ENCODE measurements at regions not wholly inside any gene's neighbourhood (a gene's known extent, or its start where the extent isn't known, plus 50 kb on each side); places are given as distances from the start of the nearest gene placed in this dataset.
A peak's percentile ranks its signal among the peaks of the same experiment; 100 is the strongest.

- intact Hi-C loops (cut with DNase I), result no loop called here
- DNase-seq, result no peak
These were observed 719.7 kb upstream of the TBX3 start for GRCh38 chr12:115403689-115404088.

GRCh38 chr12:115403253-115403652 is 719.3 kb upstream of the TBX3 start:
- intact Hi-C loops (cut with DNase I), result no loop called here
- no peak for DNase-seq

GRCh38 chr12:115402443-115403180 is 718.6 kb upstream of the TBX3 start:
- DNase-seq, result no peak
- intact Hi-C loops (cut with DNase I), result no loop called here

DNA sequence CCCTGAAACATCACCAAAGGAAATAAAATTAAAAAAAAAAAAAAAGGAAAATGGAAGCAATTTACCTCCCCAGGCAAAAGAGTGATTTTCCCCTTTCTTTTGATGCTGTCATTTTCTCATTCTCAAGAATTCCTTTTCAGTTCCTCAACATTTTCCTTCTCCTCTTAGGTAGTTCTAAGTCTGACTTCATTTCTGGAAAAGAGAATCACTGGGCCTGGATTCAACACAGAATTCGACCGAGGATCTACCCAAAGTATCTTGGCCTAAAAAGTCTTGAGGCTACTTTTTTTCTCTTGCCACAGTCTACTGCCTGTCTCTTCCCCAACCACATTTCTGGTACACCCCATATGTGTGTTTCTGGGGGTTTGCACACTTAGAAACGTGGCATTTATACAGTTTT is 717.8 kb upstream of the TBX3 start:
- intact Hi-C loops (cut with DNase I), result no loop called here
- no peak for DNase-seq

- DNase-seq, result no peak
- intact Hi-C loops (cut with DNase I), result no loop called here
These were observed 716.0 kb upstream of the TBX3 start for GRCh38 chr12:115400011-115400410.

DNA sequence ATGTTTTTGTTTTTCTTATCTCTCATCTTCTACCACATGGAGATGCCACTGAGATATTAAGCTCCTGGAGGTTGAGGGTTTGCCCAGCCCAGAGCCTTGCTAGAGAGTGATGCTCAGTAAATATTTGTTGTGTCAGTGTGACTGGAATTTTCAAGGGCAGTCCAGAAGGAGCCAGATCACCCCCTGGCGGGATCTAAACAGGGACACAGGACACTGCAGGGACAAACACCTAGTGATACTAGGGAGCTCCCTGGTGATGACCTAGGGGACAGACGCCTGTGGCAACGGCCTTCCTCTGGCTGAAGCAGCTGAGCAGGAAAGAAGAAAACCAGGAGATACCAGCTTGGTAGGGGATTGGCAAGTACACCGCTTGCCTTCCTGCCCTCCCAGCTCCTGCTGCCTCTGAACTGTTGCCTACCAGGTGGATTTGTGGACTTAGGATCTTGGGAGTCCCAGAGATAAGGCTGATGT is 714.4 kb upstream of the TBX3 start:
- DNase-seq, result no peak
- intact Hi-C loops (cut with DNase I), result no loop called here

DNA sequence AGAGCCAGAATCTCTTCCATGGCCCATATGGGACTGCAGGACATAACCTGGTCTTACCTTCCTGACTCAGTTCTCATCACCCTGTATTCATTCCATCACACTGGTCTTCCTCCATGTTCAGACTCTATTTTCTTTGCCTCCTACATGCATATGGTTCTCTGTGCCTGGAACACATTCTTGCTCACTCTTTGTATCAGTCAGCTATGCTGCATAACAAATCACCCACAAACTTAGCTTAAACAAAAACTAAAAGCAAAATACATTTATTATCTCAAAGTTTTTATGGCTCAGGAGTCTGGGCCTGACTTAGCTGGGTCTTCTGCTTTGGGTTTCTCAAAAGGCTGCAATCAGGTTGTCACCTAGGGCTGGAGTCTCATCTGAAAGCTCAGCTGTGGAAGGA is 712.6 kb upstream of the TBX3 start:
- intact Hi-C loops (cut with DNase I), result no loop called here
- no peak for DNase-seq

- intact Hi-C loops (cut with DNase I), result no loop called here
- no peak for DNase-seq
These were observed 710.7 kb upstream of the TBX3 start for GRCh38 chr12:115394496-115395220.

DNA sequence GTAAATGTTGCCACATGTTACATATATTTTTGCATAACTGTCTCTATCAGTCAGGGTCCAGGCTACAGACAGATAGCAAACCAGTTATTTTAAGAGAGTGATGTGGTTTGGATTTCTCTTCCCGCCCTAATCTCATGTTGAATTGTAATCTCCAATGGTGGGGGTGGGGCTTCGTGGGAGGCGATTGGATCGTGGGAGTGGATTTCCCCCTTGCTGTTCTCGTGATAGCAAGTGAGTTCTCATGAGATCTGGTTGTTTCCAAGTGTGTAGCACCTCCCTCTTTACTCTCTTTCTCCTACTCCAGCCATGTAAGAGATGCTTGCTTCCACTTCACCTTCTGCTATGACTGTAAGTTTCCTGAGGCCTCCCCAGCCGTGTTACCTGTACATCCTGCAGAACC is 704.2 kb upstream of the TBX3 start:
- DNase-seq, result no peak
- intact Hi-C loops (cut with DNase I), result no loop called here

GRCh38 chr12:115387467-115387901 is 703.5 kb upstream of the TBX3 start:
- DNase-seq, result no peak
- intact Hi-C loops (cut with DNase I), result no loop called here

- DNase-seq, result no peak
- intact Hi-C loops (cut with DNase I), result no loop called here
These were observed 703.0 kb upstream of the TBX3 start for GRCh38 chr12:115386946-115387345.

DNA sequence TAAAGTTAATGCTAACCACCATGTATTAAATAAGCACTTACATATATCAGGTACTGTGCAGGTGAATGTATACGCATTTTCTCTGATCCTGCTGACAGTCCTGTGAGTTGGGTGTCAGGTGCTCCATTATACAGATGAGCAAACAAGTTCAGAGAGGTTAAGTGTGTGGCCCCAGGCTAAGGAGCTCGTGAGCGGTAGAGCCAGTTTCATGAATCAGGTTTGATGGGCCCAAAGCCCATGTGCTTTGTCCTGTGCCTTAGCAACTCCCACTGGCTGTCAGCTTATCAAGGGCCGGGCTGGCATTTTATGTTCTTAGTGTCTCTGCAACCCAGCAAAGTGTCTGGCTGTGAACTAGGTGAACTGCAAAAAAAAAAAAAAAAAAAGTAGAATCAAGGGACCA is 701.2 kb upstream of the TBX3 start:
- no peak for DNase-seq
- intact Hi-C loops (cut with DNase I), result no loop called here

DNA sequence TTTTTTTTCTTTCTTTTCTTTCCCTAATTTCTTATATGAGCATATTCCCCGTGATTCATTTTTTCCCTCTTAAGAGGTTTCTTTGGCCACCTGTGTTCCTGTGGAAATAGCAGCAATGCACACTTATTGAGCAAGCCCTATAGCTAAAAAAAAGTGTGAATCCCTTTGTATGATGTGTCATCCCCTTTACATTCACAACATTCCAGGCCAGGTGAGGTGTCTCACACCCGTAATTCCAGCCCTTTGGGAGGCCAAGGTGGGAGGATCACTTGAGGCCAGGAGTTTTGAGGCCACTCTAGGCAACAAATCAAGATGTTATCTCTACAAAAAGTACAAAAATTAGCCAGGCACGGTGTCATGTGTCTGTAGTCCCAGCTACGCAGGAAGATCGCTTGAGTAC is 700.4 kb upstream of the TBX3 start:
- intact Hi-C loops (cut with DNase I), result no loop called here
- DNase-seq, result no peak

GRCh38 chr12:115383668-115384067 is 699.7 kb upstream of the TBX3 start:
- peak in 5 of 42 donors; percentile 6 to 47 (median 24) for DNase-seq
- intact Hi-C loops (cut with DNase I), result no loop called here

- intact Hi-C loops (cut with DNase I), result no loop called here
- no peak for DNase-seq
These were observed 698.7 kb upstream of the TBX3 start for GRCh38 chr12:115382681-115383080.

- intact Hi-C loops (cut with DNase I), result no loop called here
- DNase-seq, result no peak
These were observed 696.7 kb upstream of the TBX3 start for GRCh38 chr12:115380546-115381120.

DNA sequence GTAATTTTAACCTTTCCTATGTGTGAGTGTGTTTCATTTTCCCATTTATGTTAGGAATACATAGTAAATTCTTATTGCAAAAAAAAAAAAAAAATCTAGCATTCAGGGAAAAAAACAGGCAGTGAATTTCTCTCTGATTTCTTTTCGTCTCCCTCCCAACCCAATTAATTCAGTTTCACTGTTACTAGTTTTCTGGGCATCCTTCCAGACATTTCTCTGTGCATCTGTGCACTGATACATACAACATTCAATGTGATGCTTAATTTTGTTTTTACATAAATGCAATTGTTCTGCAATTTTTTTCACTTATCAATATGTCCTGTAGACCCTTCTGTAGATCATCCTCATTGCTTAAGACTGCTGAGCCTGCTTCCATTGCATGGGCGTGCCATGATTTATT is 694.3 kb upstream of the TBX3 start:
- intact Hi-C loops (cut with DNase I), result no loop called here
- DNase-seq, result no peak

- DNase-seq, result no peak
- intact Hi-C loops (cut with DNase I), result no loop called here
These were observed 693.8 kb upstream of the TBX3 start for GRCh38 chr12:115377779-115378178.

GRCh38 chr12:115377230-115377629 is 693.3 kb upstream of the TBX3 start:
- intact Hi-C loops (cut with DNase I), result no loop called here
- no peak for DNase-seq

- DNase-seq, result no peak
- intact Hi-C loops (cut with DNase I), result no loop called here
These were observed 691.4 kb upstream of the TBX3 start for GRCh38 chr12:115375186-115375991.
